Posterior vena cava (tissue), 2 donors: ENCODE measurements at regions not wholly inside any gene's neighbourhood (a gene's known extent, or its start where the extent isn't known, plus 50 kb on each side); places are given as distances from the start of the nearest gene placed in this dataset.
A peak's percentile ranks its signal among the peaks of the same experiment; 100 is the strongest.

Experiments
- DNase-seq: peaks from one replicate; pipeline ENCODE4 v3.0.0-alpha.2; 2020; ENCODE audit warnings: low spot score
- intact Hi-C, 2 donors: fragments of 100-400 bp; cut with DNase I; formaldehyde crosslinking; loops; one replicate each; pipeline versions ENCODE4 v1.14.1 to v1.14.2; 2022 to 2023
- donor health status: DM: yes; HTN: yes; CAD: no.
- donor health status: DM: yes; HTN: yes; CAD: no.

DNA sequence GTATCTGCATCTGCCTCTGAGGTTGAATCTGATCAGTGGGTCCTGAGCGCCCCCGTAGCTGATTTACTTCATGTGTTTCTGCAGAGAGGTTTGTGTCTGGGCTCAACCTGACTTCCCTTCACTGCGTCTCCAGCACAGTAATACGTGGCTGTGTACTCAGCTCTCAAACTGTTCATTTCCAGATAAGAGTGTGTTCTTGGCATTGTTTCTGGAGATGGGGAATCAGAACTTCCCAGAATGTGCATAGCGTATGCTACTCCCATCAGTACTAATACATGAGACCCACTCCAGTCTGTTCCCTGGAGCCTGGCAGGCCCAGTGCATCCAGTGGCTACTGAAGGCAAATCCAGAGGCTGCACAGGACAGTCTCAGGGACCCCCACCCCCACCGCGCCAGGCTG lies 1297.2 kb downstream of the TMEM121 start:
- DNase-seq = no peak
- intact Hi-C loops = no loop called here

- intact Hi-C loops = no loop called here
- no peak for DNase-seq
Measured at GRCh38 chr14:106826833-106827369, 1300.5 kb downstream of the TMEM121 start.

- no peak for DNase-seq
- intact Hi-C loops = no loop called here
Measured at GRCh38 chr14:106831322-106831720, 1304.9 kb downstream of the TMEM121 start.

DNA sequence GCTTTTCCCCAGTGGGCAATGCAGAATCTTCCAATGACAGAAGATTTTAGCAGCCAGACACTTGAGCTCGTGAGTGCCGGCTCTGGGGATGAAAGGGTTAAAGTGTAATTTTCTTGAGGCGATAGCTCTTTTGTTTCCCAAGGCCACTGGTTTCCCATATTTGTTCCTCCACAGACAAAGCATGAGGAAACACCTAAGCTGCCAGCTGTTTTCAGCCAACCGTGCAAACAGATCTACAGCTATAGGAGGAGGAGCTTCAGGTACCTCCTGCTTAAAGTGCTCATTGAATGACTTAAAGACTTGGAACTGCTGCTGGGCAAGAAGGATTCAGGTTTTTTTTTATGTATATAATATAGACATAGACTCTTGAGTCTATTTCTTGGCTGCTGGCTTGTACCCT lies 1311.5 kb downstream of the TMEM121 start:
- DNase-seq = no peak
- intact Hi-C loops = no loop called here

DNA sequence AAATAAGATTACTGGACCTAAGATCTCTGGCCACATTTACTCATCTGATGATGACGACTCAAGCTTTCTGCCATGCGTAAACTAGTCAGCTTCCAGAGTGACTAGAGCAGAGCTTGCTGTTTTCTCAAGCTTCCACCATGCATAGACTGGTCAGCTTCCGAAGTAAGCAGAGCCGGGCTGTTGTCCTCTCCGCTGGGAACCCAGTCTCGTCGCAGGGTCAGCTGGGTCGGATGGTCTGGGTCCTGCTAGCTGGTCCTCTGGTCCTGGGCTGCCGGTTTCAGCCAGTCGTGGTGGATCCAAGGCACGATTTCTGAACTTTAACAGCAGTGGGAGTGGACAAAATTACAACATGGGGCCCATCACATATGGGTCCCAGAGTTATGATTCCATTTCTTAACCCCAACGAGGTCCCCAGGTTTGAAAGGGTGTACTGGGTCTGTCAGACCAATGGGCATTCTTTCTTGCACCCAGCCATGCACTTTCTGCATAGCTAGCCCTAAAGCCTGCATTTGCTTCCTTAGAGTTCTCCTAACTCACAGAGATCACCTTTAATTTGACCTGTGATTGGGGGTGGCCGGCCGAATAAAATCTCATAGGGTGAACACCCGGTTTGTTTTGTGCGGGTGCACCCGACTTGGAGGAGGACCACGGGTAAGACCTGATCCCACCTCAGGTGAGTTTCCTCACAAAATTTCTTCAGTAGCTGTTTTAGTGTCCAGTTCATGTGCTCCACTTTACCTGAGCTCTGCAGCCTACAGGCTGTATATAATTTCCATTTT lies 1312.8 kb downstream of the TMEM121 start:
- DNase-seq = no peak

DNA sequence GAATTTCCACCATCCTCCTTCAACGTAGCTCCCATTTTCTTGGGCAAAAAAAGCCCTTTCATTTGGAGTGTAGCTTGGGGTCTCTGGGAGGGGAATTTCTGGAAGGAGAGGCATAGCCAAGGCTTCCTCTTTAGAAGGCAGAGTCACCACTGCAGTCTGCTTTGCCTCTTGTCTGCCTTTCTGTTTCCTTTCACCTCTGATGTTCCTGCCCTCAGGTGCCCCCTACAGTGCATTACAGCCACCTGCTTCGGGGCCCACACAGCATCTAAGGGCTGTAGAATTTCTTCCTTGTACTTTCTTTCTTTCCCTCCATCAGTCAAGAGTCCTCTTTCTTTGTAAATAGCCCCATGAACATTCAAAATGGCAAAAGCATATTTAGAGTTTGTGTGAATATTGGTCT lies 1313.9 kb downstream of the TMEM121 start:
- intact Hi-C loops = no loop called here
- no peak for DNase-seq

More for the DNA sequence above, 1312.8 kb downstream of the TMEM121 start:
- intact Hi-C loops = no loop called here

DNA sequence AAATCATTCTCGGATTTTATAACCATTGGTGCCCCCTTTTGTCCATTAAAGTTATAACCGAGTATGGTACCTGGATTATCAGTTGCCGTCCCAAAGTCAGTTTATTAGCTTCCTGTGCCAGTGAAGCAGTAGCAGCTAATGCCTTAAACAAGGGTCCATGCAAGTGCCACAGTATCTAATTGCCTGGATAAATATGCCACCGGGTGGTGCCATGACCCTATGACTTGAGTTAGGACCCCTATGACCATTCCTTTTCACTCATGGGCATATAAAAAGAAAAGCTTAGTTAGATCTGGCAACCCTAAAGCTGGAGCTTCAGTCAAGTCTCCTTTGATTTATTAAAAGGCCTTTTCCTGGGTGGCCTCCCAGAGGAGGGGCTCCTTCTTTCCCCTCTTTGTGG lies 1314.6 kb downstream of the TMEM121 start:
- no peak for DNase-seq
- intact Hi-C loops = no loop called here

DNA sequence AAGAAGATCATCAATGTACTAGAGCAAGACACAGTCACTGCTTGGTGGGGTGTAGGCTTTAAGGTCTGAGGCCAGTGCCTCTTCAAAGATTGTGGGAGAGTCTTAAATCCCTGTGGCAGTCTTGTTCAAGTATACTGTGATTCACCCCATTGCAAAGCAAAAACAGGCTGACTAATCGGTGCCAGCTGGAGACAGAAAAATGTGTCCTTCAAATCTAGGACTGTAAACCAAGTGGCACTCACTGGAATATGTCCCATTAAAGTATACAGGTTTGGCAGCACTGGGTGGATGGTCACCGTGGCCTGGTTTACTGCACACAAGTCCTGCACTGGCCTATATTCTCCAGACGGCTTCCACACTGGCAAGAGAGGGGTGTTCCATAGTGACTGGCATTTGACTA lies 1315.3 kb downstream of the TMEM121 start:
- no peak for DNase-seq
- intact Hi-C loops = no loop called here

GRCh38 chr14:106842687-106843086 lies 1316.3 kb downstream of the TMEM121 start:
- DNase-seq = no peak

GRCh38 chr14:106843386-106843785 lies 1317.0 kb downstream of the TMEM121 start:
- intact Hi-C loops = no loop called here
- no peak for DNase-seq

More at GRCh38 chr14:106842687-106843086, 1316.3 kb downstream of the TMEM121 start:
- intact Hi-C loops = no loop called here

- intact Hi-C loops = no loop called here
- no peak for DNase-seq
Measured at GRCh38 chr14:106843951-106844483, 1317.6 kb downstream of the TMEM121 start.

DNA sequence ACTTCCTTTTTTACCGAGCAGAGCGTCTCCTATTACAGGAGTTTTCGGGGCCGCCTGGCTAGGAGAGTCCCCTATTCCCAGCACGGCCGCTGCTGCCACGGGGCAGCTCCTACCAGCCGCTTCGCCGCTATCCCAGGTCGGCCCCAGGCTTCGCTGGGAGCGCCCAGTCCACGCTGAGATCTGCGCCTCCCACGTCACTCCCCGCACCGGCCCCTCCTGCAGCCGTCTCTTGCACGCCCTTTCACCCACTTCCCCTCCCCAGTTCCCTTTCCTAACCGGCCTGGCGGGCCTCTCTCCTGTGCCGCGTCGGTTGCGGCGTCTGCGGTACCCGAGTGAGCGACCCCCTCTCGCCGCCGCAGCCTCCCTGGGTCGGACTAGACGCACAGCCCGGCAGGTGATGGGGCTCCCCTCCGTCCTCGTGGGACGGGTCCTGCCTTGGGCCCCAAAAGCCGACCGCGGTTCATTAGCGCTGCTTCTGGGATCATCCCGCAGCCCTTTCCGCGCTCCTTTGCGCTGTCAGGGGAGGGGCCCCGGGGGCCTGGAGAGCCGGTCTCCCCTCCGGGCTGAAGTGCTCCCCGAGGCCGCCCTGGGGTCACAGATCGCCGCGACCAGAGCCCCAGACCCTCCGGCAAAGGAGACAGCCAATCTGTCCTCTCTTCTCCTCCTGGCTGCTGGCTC lies 1318.4 kb downstream of the TMEM121 start:
- intact Hi-C loops = no loop called here
- peak; percentile 89 for DNase-seq

GRCh38 chr14:106845286-106846087 lies 1319.1 kb downstream of the TMEM121 start:
- intact Hi-C loops = no loop called here
- no peak for DNase-seq

DNA sequence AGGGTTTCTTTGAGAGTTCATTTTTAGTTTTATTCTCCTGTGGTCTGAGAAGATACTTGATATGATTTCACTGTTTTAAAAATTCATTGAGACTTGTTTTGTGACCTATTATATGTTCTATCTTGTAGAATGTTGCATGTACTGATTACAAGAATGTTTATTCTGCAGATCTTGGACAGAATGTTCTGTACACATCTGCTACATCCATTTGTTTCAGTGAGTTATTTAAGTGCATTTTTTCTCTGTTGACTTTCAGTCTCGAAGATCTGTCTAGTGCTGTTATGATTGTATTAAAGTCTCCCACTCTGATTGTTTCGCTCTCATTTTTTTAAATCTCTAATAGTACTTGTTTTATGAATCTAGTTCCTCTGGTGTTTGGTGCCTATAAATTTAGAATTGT lies 1319.8 kb downstream of the TMEM121 start:
- no peak for DNase-seq
- intact Hi-C loops = no loop called here

GRCh38 chr14:106848330-106849121 lies 1322.1 kb downstream of the TMEM121 start:
- intact Hi-C loops = no loop called here
- DNase-seq = no peak

- no peak for DNase-seq
- intact Hi-C loops = no loop called here
Measured at GRCh38 chr14:106850913-106851825, 1324.8 kb downstream of the TMEM121 start.

DNA sequence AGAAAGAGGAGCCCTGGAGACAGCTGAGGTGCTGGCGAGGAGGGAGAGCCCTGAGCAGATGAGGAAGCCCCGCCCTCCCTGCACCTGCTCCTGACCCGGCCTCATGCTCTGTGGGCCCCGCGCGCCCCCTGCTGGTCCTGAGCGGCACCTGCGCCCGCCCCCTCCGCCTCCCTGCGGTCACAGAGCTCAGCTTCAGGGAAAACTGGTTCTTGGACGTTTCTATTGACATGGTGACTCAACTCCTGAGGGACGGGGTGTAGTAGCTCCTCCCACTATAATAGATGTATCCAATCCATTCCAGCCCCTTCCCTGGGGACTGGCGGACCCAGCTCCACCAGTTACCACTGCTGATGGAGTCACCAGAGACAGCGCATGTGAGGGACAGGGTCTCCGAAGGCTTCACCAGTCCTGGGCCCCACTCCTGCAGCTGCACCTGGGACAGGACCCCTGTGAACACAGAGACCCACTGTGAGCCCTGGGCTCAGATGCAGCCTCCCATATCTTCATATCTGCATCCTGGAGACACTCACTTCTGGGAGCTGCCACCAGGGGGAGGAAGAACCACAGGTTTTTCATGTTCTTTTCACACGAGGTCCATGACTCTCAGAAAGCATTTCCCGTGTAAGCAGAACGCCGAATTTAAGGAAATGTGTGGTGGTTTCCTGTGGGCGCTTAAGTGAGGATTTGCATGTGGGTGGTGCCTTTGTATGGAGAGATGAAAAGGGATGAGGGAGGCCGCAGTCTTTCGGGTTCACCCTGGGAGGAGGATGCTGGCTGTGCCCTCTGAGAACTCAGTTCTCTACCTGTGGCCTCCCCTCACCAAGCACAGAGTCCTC lies 1346.4 kb downstream of the TMEM121 start:
- peak; percentile 85 for DNase-seq
- intact Hi-C loops = no loop called here
